Stomach (tissue), 8 donors: ENCODE measurements at regions not wholly inside any gene's neighbourhood (a gene's known extent, or its start where the extent isn't known, plus 50 kb on each side); places are given as distances from the start of the nearest gene placed in this dataset.

ENCODE experiments used
- DNase-seq, 2 donors: peaks; one replicate each; pipeline versions ENCODE4 v3.0.0 to v3.0.0-alpha.2; 2013 to 2019
- H3K27ac ChIP-seq, 5 donors: fragments of 200-600 bp in 4 of 5; sonication (generic) in 4 of 5; one replicate each; pipeline ENCODE4 v1.5.1; 2013 to 2019; ENCODE audit warnings: mild to moderate bottlenecking in 1 of 5, moderate library complexity in 1 of 5
- H3K27me3 ChIP-seq, 3 donors: fragments of 200-600 bp; sonication (generic); one replicate each; pipeline ENCODE4 v1.5.1; 2017 to 2019; ENCODE audit warnings: mixed run types in 1 of 3
- H3K36me3 ChIP-seq, 4 donors: fragments of 200-600 bp; sonication (generic); 1 replicate in 3 of 4; 2 replicates in 1 of 4; pipeline ENCODE4 v1.5.1; 2016 to 2019
- H3K4me1 ChIP-seq, 4 donors: fragments of 200-600 bp; sonication (generic); one replicate each; pipeline ENCODE4 v1.5.1; 2016 to 2019
- H3K4me3 ChIP-seq, 4 donors: fragments of 200-600 bp; sonication (generic) in 3 of 4; one replicate each; pipeline ENCODE4 v1.5.1; 2016 to 2019; ENCODE audit warnings: mild to moderate bottlenecking in 1 of 4
- H3K9me3 ChIP-seq, 4 donors: fragments of 200-600 bp; sonication (generic); one replicate each; pipeline ENCODE4 v1.5.1; 2016 to 2019
- EP300 ChIP-seq: sonication (generic); formaldehyde crosslinking; IDR thresholded peaks from one replicate; pipeline ENCODE4 v1.6.1; 2017; ENCODE audit warnings: antibody characterized with exemption
- POLR2A ChIP-seq, 4 donors: fragments of 450-650 bp; IDR thresholded peaks; one replicate each; pipeline ENCODE4 v1.6.1; 2016; ENCODE audit warnings: antibody characterized with exemption in 4 of 4, control low read depth in 2 of 4, mild to moderate bottlenecking in 1 of 4, moderate library complexity in 1 of 4
- POLR2AphosphoS5 ChIP-seq, 3 donors: sonication (generic); formaldehyde crosslinking; IDR thresholded peaks; one replicate each; pipeline ENCODE4 v1.6.1; 2016; ENCODE audit warnings: antibody characterized with exemption in 3 of 3
- WGBS, 5 donors: extraction: QIAGEN DNeasy Blood & Tissue Kit in 3 of 5; methylation state at CpG; one replicate each; pipeline versions ENCODE4 v1.1.5 to v1.1.7; 2013 to 2018; 5-methylcytosine and 5-hydroxymethylcytosine counted together
- intact Hi-C: fragments of 100-400 bp; cut with DNase I; formaldehyde crosslinking; loops from one replicate; pipeline ENCODE4 v1.15.1; 2023; ENCODE audit warnings: low total_unique reads
- TF ChIP-seq, protein P1 (sequence below), 7 experiments: fragments of 450-650 bp in 4 of 7; fragments of 200-600 bp in 3 of 7; sonication (generic) in 3 of 7; IDR thresholded peaks; one replicate each; pipeline ENCODE4 v1.5.1; 2016 to 2019; ENCODE audit warnings: antibody characterized with exemption in 7 of 7, control low read depth in 2 of 7, mild to moderate bottlenecking in 1 of 7
- donor health status: healthy with polysubstance abuse.
- donor health status: Bipolar disorder and iron deficiency.
- donor health status: healthy.

DNA sequence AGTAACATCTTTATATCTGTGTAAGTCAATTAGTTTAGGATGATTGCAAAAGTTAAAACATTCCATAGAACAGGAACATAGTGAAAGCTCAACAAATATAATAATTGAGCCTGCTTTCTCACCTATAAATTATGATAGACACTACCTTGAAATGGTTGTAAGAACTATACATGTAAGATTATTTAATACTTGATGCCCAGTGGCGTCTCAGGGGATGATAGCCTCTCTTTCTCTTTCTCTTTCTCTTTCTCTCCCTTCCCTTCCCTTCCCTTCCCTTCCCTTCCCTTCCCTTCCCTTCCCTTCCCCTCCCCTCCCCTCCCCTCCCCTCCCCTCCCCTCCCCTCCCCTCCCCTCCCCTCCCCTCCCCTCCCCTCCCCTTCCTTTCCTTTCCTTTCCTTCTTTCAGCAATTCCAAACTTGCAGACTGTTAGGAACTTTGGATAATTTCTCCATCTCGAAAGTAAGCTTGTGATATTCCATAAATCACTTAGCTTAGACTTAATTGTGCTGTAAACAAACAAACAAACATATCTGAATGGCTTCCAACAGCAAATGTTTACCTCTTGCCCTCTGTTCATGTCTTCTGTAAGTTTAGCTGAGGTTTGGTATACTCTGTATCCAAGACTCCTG is 1102.7 kb downstream of the TSN start:
- H3K27me3 ChIP-seq = no peaks in the 10 kb centered on the region
- no peak overlapping the region for H3K27ac ChIP-seq
- no peaks in the 10 kb centered on the region for H3K9me3 ChIP-seq
- no peaks in the 10 kb centered on the region for H3K4me1 ChIP-seq
- no peak for DNase-seq
- no peaks in the 10 kb centered on the region for H3K36me3 ChIP-seq
- no peak overlapping the region for H3K4me3 ChIP-seq
- TF ChIP-seq POLR2AphosphoS5 (IDR thresholded peaks at IDR 0.05) = no peak
- no peak for TF ChIP-seq POLR2A (IDR thresholded peaks at IDR 0.05)
- TF ChIP-seq, protein P1, sequence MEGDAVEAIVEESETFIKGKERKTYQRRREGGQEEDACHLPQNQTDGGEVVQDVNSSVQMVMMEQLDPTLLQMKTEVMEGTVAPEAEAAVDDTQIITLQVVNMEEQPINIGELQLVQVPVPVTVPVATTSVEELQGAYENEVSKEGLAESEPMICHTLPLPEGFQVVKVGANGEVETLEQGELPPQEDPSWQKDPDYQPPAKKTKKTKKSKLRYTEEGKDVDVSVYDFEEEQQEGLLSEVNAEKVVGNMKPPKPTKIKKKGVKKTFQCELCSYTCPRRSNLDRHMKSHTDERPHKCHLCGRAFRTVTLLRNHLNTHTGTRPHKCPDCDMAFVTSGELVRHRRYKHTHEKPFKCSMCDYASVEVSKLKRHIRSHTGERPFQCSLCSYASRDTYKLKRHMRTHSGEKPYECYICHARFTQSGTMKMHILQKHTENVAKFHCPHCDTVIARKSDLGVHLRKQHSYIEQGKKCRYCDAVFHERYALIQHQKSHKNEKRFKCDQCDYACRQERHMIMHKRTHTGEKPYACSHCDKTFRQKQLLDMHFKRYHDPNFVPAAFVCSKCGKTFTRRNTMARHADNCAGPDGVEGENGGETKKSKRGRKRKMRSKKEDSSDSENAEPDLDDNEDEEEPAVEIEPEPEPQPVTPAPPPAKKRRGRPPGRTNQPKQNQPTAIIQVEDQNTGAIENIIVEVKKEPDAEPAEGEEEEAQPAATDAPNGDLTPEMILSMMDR (IDR thresholded peaks at IDR 0.05) = no peak
- no peak for TF ChIP-seq EP300
- WGBS, 5 donors = 71 to 88% (median 77%) methylated on average over 2 of the region's 2 CpGs
- intact Hi-C loops = no loop called here

- Histone ChIP-seq H3K27ac (no peak overlapping the region), H3K9me3 (no peaks in the 10 kb centered on the region), H3K36me3 (no peaks in the 10 kb centered on the region), H3K27me3 (no peaks in the 10 kb centered on the region), H3K4me3 (no peak overlapping the region), H3K4me1 (no peaks in the 10 kb centered on the region)
- TF ChIP-seq POLR2A (IDR thresholded peaks at IDR 0.05) = no peak
- TF ChIP-seq EP300 = no peak
- TF ChIP-seq, protein P1 (IDR thresholded peaks at IDR 0.05) = no peak
- TF ChIP-seq POLR2AphosphoS5 (IDR thresholded peaks at IDR 0.05) = no peak
- no peak for DNase-seq
- intact Hi-C loops = no loop called here
- 87 to 91% (median 89%) methylated on average over 5 of the region's 5 CpGs for WGBS, 5 donors
Observed at GRCh38 chr2:122858813-122859212, 1103.4 kb downstream of the TSN start.

GRCh38 chr2:122859260-122859659 is 1103.8 kb downstream of the TSN start:
- no peaks in the 10 kb centered on the region for H3K36me3 ChIP-seq
- no peak for DNase-seq
- intact Hi-C loops = no loop called here
- no peaks in the 10 kb centered on the region for H3K4me1 ChIP-seq
- H3K9me3 ChIP-seq = no peaks in the 10 kb centered on the region
- WGBS, 5 donors = 77 to 98% (median 95%) methylated on average over 9 of the region's 9 CpGs
- H3K27me3 ChIP-seq = no peaks in the 10 kb centered on the region
- H3K4me3 ChIP-seq = no peak overlapping the region
- TF ChIP-seq POLR2A (IDR thresholded peaks at IDR 0.05) = no peak
- TF ChIP-seq, protein P1 (IDR thresholded peaks at IDR 0.05) = no peak
- TF ChIP-seq POLR2AphosphoS5 (IDR thresholded peaks at IDR 0.05) = no peak
- TF ChIP-seq EP300 = no peak
- H3K27ac ChIP-seq = no peak overlapping the region

DNA sequence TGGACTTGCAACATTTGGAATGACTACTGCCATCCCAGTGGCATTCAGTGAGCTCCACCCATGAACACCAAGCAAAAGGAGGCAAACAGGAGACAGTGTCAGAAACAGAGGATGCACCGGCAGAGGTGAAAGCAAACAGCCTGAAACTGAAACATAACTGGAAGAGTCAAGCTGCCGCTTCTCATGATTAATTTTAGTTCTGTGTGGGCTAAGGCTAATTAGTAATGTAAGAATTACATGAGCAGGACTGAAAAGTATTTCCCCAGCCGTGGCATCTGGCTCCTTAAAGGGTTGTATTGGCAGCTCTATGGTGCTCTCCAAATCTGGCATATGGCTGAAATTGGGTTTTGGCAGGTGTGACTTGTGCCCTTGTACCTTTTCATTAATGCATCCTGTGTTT is 1108.1 kb downstream of the TSN start:
- 73 to 80% (median 75%) methylated on average over 3 of the region's 3 CpGs for WGBS, 5 donors
- intact Hi-C loops = no loop called here
- no peak overlapping the region for H3K27ac ChIP-seq
- no peaks in the 10 kb centered on the region for H3K27me3 ChIP-seq
- no peak for DNase-seq
- H3K4me3 ChIP-seq = no peak overlapping the region
- H3K4me1 ChIP-seq = no peaks in the 10 kb centered on the region
- TF ChIP-seq, protein P1 (IDR thresholded peaks at IDR 0.05) = no peak
- TF ChIP-seq POLR2A (IDR thresholded peaks at IDR 0.05) = no peak
- no peak for TF ChIP-seq EP300
- TF ChIP-seq POLR2AphosphoS5 (IDR thresholded peaks at IDR 0.05) = no peak
- no peaks in the 10 kb centered on the region for H3K36me3 ChIP-seq
- no peaks in the 10 kb centered on the region for H3K9me3 ChIP-seq
